Stomach (tissue), 8 donors: ENCODE measurements at regions not wholly inside any gene's neighbourhood (a gene's known extent, or its start where the extent isn't known, plus 50 kb on each side); places are given as distances from the start of the nearest gene placed in this dataset.

Experiments
- DNase-seq, 2 donors: peaks; one replicate each; pipeline versions ENCODE4 v3.0.0 to v3.0.0-alpha.2; 2013 to 2019
- H3K27ac ChIP-seq, 5 donors: fragments of 200-600 bp in 4 of 5; sonication (generic) in 4 of 5; one replicate each; pipeline ENCODE4 v1.5.1; 2013 to 2019; ENCODE audit warnings: mild to moderate bottlenecking in 1 of 5, moderate library complexity in 1 of 5
- H3K27me3 ChIP-seq, 3 donors: fragments of 200-600 bp; sonication (generic); one replicate each; pipeline ENCODE4 v1.5.1; 2017 to 2019; ENCODE audit warnings: mixed run types in 1 of 3
- H3K36me3 ChIP-seq, 4 donors: fragments of 200-600 bp; sonication (generic); 1 replicate in 3 of 4; 2 replicates in 1 of 4; pipeline ENCODE4 v1.5.1; 2016 to 2019
- H3K4me1 ChIP-seq, 4 donors: fragments of 200-600 bp; sonication (generic); one replicate each; pipeline ENCODE4 v1.5.1; 2016 to 2019
- H3K4me3 ChIP-seq, 4 donors: fragments of 200-600 bp; sonication (generic) in 3 of 4; one replicate each; pipeline ENCODE4 v1.5.1; 2016 to 2019; ENCODE audit warnings: mild to moderate bottlenecking in 1 of 4
- H3K9me3 ChIP-seq, 4 donors: fragments of 200-600 bp; sonication (generic); one replicate each; pipeline ENCODE4 v1.5.1; 2016 to 2019
- CTCF ChIP-seq, 7 experiments: fragments of 450-650 bp in 4 of 7; fragments of 200-600 bp in 3 of 7; sonication (generic) in 3 of 7; IDR thresholded peaks; one replicate each; pipeline ENCODE4 v1.5.1; 2016 to 2019; ENCODE audit warnings: antibody characterized with exemption in 7 of 7, control low read depth in 2 of 7, mild to moderate bottlenecking in 1 of 7
- EP300 ChIP-seq: sonication (generic); formaldehyde crosslinking; IDR thresholded peaks from one replicate; pipeline ENCODE4 v1.6.1; 2017; ENCODE audit warnings: antibody characterized with exemption
- POLR2A ChIP-seq, 4 donors: fragments of 450-650 bp; IDR thresholded peaks; one replicate each; pipeline ENCODE4 v1.6.1; 2016; ENCODE audit warnings: antibody characterized with exemption in 4 of 4, control low read depth in 2 of 4, mild to moderate bottlenecking in 1 of 4, moderate library complexity in 1 of 4
- POLR2AphosphoS5 ChIP-seq, 3 donors: sonication (generic); formaldehyde crosslinking; IDR thresholded peaks; one replicate each; pipeline ENCODE4 v1.6.1; 2016; ENCODE audit warnings: antibody characterized with exemption in 3 of 3
- WGBS, 5 donors: extraction: QIAGEN DNeasy Blood & Tissue Kit in 3 of 5; methylation state at CpG; one replicate each; pipeline versions ENCODE4 v1.1.5 to v1.1.7; 2013 to 2018; 5-methylcytosine and 5-hydroxymethylcytosine counted together
- intact Hi-C: fragments of 100-400 bp; cut with DNase I; formaldehyde crosslinking; loops from one replicate; pipeline ENCODE4 v1.15.1; 2023; ENCODE audit warnings: low total_unique reads
- donor health status: healthy with polysubstance abuse.
- donor health status: Bipolar disorder and iron deficiency.
- donor health status: healthy.

- TF ChIP-seq CTCF (IDR thresholded peaks at IDR 0.05): no peak
- TF ChIP-seq POLR2AphosphoS5 (IDR thresholded peaks at IDR 0.05): no peak
- no peak for TF ChIP-seq POLR2A (IDR thresholded peaks at IDR 0.05)
- no peak for TF ChIP-seq EP300
- no peak overlapping the region for H3K4me3 ChIP-seq
- H3K9me3 ChIP-seq: peaks cover 0 to 10% (median 4%) of the 10 kb centered on the region in 4 donors
- DNase-seq: no peak
- WGBS, 5 donors: 48 to 98% (median 49%) methylated on average over 2 of the region's 2 CpGs
- intact Hi-C loops: no loop called here
- H3K4me1 ChIP-seq: peaks cover 0 to 19% (median 8%) of the 10 kb centered on the region in 4 donors
- H3K36me3 ChIP-seq: no peaks in the 10 kb centered on the region
- peaks cover 0 to 17% (median 0%) of the 10 kb centered on the region in 3 donors for H3K27me3 ChIP-seq
- H3K27ac ChIP-seq: no peak overlapping the region
Observed at GRCh38 chr16:22687031-22687530, 126.9 kb upstream of the HS3ST2 start.

GRCh38 chr16:22688463-22688862 is 125.5 kb upstream of the HS3ST2 start:
- intact Hi-C loops: no loop called here
- no peak for TF ChIP-seq POLR2A (IDR thresholded peaks at IDR 0.05)
- no peak for TF ChIP-seq EP300
- TF ChIP-seq POLR2AphosphoS5 (IDR thresholded peaks at IDR 0.05): no peak
- TF ChIP-seq CTCF (IDR thresholded peaks at IDR 0.05): no peak
- WGBS, 5 donors: 83 to 90% (median 85%) methylated on average over 2 of the region's 2 CpGs
- no peaks in the 10 kb centered on the region for H3K36me3 ChIP-seq
- peaks cover 0 to 10% (median 4%) of the 10 kb centered on the region in 4 donors for H3K9me3 ChIP-seq
- H3K4me3 ChIP-seq: no peak overlapping the region
- H3K4me1 ChIP-seq: peaks cover 0 to 19% (median 8%) of the 10 kb centered on the region in 4 donors
- no peak for DNase-seq
- H3K27me3 ChIP-seq: peaks cover 0 to 28% (median 0%) of the 10 kb centered on the region in 3 donors
- no peak overlapping the region for H3K27ac ChIP-seq

- Histone ChIP-seq H3K36me3 (no peaks in the 10 kb centered on the region), H3K9me3 (peaks cover 0 to 10% (median 4%) of the 10 kb centered on the region in 4 donors), H3K4me3 (no peak overlapping the region), H3K4me1 (peaks cover 0 to 19% (median 8%) of the 10 kb centered on the region in 4 donors), H3K27ac (no peak overlapping the region), H3K27me3 (peaks cover 0 to 28% (median 0%) of the 10 kb centered on the region in 3 donors)
- TF ChIP-seq POLR2AphosphoS5 (IDR thresholded peaks at IDR 0.05) (no peak), CTCF (IDR thresholded peaks at IDR 0.05) (no peak), EP300 (no peak), POLR2A (IDR thresholded peaks at IDR 0.05) (no peak)
- no peak for DNase-seq
- intact Hi-C loops: no loop called here
- WGBS, 5 donors: 76 to 90% (median 89%) methylated on average over 1 of the region's 1 CpG
Observed at GRCh38 chr16:22688930-22689329, 125.0 kb upstream of the HS3ST2 start.

- WGBS, 5 donors: 78 to 84% (median 80%) methylated on average over 3 of the region's 3 CpGs
- TF ChIP-seq POLR2AphosphoS5 (IDR thresholded peaks at IDR 0.05) (no peak), CTCF (IDR thresholded peaks at IDR 0.05) (no peak), POLR2A (IDR thresholded peaks at IDR 0.05) (no peak), EP300 (no peak)
- Histone ChIP-seq H3K4me1 (no peaks in the 10 kb centered on the region), H3K36me3 (no peaks in the 10 kb centered on the region), H3K27me3 (peaks cover 0 to 29% (median 0%) of the 10 kb centered on the region in 3 donors), H3K27ac (no peak overlapping the region), H3K4me3 (no peak overlapping the region), H3K9me3 (peaks cover 0 to 10% (median 4%) of the 10 kb centered on the region in 4 donors)
- no peak for DNase-seq
- intact Hi-C loops: loop anchor here (5.0 kb wide), 1 partner anchor 1129 kb away; no protein-coding TSS in a partner anchor
Observed at GRCh38 chr16:22691335-22691734, 122.6 kb upstream of the HS3ST2 start.
